ENCODE measurements at regions not wholly inside any gene's neighbourhood (a gene's known extent, or its start where the extent isn't known, plus 50 kb on each side); places are given as distances from the start of the nearest gene placed in this dataset.

- H3K4me3 ChIP-seq (ENCODE audit: low read length): no peak overlapping the region
- H3K27ac ChIP-seq (ENCODE audit: low read depth in 1 of 2, low read length in 2 of 2): no peak overlapping the region
- no peaks in the 10 kb centered on the region for H3K4me1 Mint-ChIP-seq (ENCODE audit: low read depth)
- peaks cover 18% of the 10 kb centered on the region for H3K9me3 Mint-ChIP-seq
- POLR2A ChIA-PET: no interaction called here
- no peak overlapping the region for H3K27ac Mint-ChIP-seq
- no peak overlapping the region for H3K4me3 Mint-ChIP-seq
- CTCF ChIA-PET: no interaction called here
- no peaks in the 10 kb centered on the region for H3K27me3 ChIP-seq (ENCODE audit: control insufficient read depth in 1 of 2, insufficient read depth in 2 of 2, low read length in 2 of 2)
- H3K27me3 Mint-ChIP-seq: no peaks in the 10 kb centered on the region
- DNase-seq (no peak), ATAC-seq (ENCODE audit: poor library complexity) (no peak)
- H3K36me3 Mint-ChIP-seq (ENCODE audit: low read depth): no peaks in the 10 kb centered on the region
- H3K9me3 ChIP-seq (ENCODE audit: control insufficient read depth in 1 of 2, insufficient read depth in 1 of 2, low read length in 2 of 2): no peaks in the 10 kb centered on the region
- intact Hi-C loops (cut with DNase I, micrococcal nuclease): no loop called here
- H3K4me1 ChIP-seq (ENCODE audit: insufficient read depth, low read length): no peaks in the 10 kb centered on the region
- no peaks in the 10 kb centered on the region for H3K36me3 ChIP-seq (ENCODE audit: insufficient read depth, low read length)
- TF ChIP-seq CTCF (IDR thresholded peaks at IDR 0.05): no peak
Measured at GRCh38 chr6:145483191-145483996, 251.9 kb downstream of the EPM2A start.

- no peaks in the 10 kb centered on the region for H3K27me3 ChIP-seq (ENCODE audit: control insufficient read depth in 1 of 2, insufficient read depth in 2 of 2, low read length in 2 of 2)
- ATAC-seq (ENCODE audit: poor library complexity): no peak
- Mint-ChIP-seq H3K36me3 (ENCODE audit: low read depth) (no peaks in the 10 kb centered on the region), H3K27me3 (no peaks in the 10 kb centered on the region), H3K4me3 (no peak overlapping the region), H3K4me1 (ENCODE audit: low read depth) (no peaks in the 10 kb centered on the region), H3K9me3 (peaks cover 13% of the 10 kb centered on the region), H3K27ac (no peak overlapping the region)
- CTCF ChIA-PET: no interaction called here
- intact Hi-C loops (cut with DNase I, micrococcal nuclease): no loop called here
- H3K27ac ChIP-seq (ENCODE audit: low read depth in 1 of 2, low read length in 2 of 2): no peak overlapping the region
- no peak for TF ChIP-seq CTCF (IDR thresholded peaks at IDR 0.05)
- DNase-seq: no peak
- no peaks in the 10 kb centered on the region for H3K4me1 ChIP-seq (ENCODE audit: insufficient read depth, low read length)
- H3K4me3 ChIP-seq (ENCODE audit: low read length): no peak overlapping the region
- POLR2A ChIA-PET: no interaction called here
- H3K9me3 ChIP-seq (ENCODE audit: control insufficient read depth in 1 of 2, insufficient read depth in 1 of 2, low read length in 2 of 2): no peaks in the 10 kb centered on the region
- no peaks in the 10 kb centered on the region for H3K36me3 ChIP-seq (ENCODE audit: insufficient read depth, low read length)
Measured at GRCh38 chr6:145485288-145485687, 250.0 kb downstream of the EPM2A start.

GRCh38 chr6:145486306-145486705 is 249.0 kb downstream of the EPM2A start:
- DNase-seq (no peak), ATAC-seq (ENCODE audit: poor library complexity) (no peak)
- Histone ChIP-seq H3K27me3 (ENCODE audit: control insufficient read depth in 1 of 2, insufficient read depth in 2 of 2, low read length in 2 of 2) (no peaks in the 10 kb centered on the region), H3K9me3 (ENCODE audit: control insufficient read depth in 1 of 2, insufficient read depth in 1 of 2, low read length in 2 of 2) (peaks cover 0 to 4% of the 10 kb centered on the region in 2 experiments), H3K36me3 (ENCODE audit: insufficient read depth, low read length) (no peaks in the 10 kb centered on the region), H3K4me1 (ENCODE audit: insufficient read depth, low read length) (no peaks in the 10 kb centered on the region), H3K27ac (ENCODE audit: low read depth in 1 of 2, low read length in 2 of 2) (no peak overlapping the region), H3K4me3 (ENCODE audit: low read length) (no peak overlapping the region)
- no peak overlapping the region for H3K4me3 Mint-ChIP-seq
- no peaks in the 10 kb centered on the region for H3K4me1 Mint-ChIP-seq (ENCODE audit: low read depth)
- no peak for TF ChIP-seq CTCF (IDR thresholded peaks at IDR 0.05)
- no peaks in the 10 kb centered on the region for H3K36me3 Mint-ChIP-seq (ENCODE audit: low read depth)
- CTCF ChIA-PET: no interaction called here
- H3K9me3 Mint-ChIP-seq: peaks cover 13% of the 10 kb centered on the region
- H3K27me3 Mint-ChIP-seq: no peaks in the 10 kb centered on the region
- POLR2A ChIA-PET: no interaction called here
- no peak overlapping the region for H3K27ac Mint-ChIP-seq
- intact Hi-C loops (cut with DNase I, micrococcal nuclease): no loop called here

Data from CD4-positive, alpha-beta T cell (primary cell).